T-helper 2 cell treated with Interferon-gamma antibody and Interleukin-4, amounts not matched to agents 5 μg/mL and 100 μg/mL, for 36 hours (primary cell): ENCODE measurements at regions not wholly inside any gene's neighbourhood (a gene's known extent, or its start where the extent isn't known, plus 50 kb on each side); places are given as distances from the start of the nearest gene placed in this dataset.

Experiments used
- DNase-seq: peaks from one replicate; pipeline ENCODE4 v3.0.0; 2021; ENCODE audit warnings: low spot score
- H3K27ac Mint-ChIP-seq: one replicate; pipeline ENCODE4 v1.8.0; 2021; ENCODE audit warnings: mild to moderate bottlenecking, mixed read lengths
- H3K27me3 Mint-ChIP-seq: one replicate; pipeline ENCODE4 v1.8.0; 2021; ENCODE audit warnings: low read depth, mixed read lengths
- H3K36me3 Mint-ChIP-seq: one replicate; pipeline ENCODE4 v1.8.0; 2021; ENCODE audit warnings: low read depth, mixed read lengths
- H3K4me1 Mint-ChIP-seq: one replicate; pipeline ENCODE4 v1.8.0; 2021; ENCODE audit warnings: low read depth, mixed read lengths
- H3K4me3 Mint-ChIP-seq: one replicate; pipeline ENCODE4 v1.8.0; 2022; ENCODE audit warnings: mild to moderate bottlenecking, moderate library complexity, mixed read lengths
- H3K9me3 Mint-ChIP-seq: one replicate; pipeline ENCODE4 v1.8.0; 2021; ENCODE audit warnings: mixed read lengths

- no peak for DNase-seq
- H3K27me3 Mint-ChIP-seq = no peaks in the 10 kb centered on the region
- H3K36me3 Mint-ChIP-seq = no peaks in the 10 kb centered on the region
Measured at GRCh38 chr2:4938206-4938605, 754.0 kb upstream of the SOX11 start.

DNA sequence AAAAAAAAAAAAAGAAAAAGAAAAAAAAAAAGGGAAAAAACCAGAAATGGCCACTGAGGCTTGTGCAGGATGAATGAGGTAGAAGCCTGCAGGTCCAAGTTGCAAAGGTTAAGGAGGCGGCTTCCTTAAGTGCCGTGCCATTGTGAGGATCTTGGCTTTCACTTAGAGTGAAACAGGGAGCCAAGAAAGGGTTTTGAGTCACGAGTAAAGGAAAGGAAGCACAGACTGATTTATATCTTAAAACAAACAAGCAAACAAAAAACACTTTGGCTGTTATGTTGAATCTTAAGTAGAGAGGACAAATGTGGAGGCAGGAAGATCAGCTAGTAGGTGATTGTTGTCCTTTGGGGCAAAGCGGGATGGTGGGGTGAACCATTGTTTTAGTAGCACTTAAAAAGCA, 749.7 kb upstream of the SOX11 start:
- H3K27ac Mint-ChIP-seq = no peak overlapping the region
- no peaks in the 10 kb centered on the region for H3K27me3 Mint-ChIP-seq
- peaks cover 26% of the 10 kb centered on the region for H3K9me3 Mint-ChIP-seq
- H3K36me3 Mint-ChIP-seq = no peaks in the 10 kb centered on the region
- no peaks in the 10 kb centered on the region for H3K4me1 Mint-ChIP-seq
- DNase-seq = no peak
- H3K4me3 Mint-ChIP-seq = no peak overlapping the region

More at GRCh38 chr2:4938206-4938605, 754.0 kb upstream of the SOX11 start:
- Mint-ChIP-seq H3K4me1 (no peaks in the 10 kb centered on the region), H3K4me3 (no peak overlapping the region), H3K27ac (no peak overlapping the region), H3K9me3 (peaks cover 45% of the 10 kb centered on the region)

DNA sequence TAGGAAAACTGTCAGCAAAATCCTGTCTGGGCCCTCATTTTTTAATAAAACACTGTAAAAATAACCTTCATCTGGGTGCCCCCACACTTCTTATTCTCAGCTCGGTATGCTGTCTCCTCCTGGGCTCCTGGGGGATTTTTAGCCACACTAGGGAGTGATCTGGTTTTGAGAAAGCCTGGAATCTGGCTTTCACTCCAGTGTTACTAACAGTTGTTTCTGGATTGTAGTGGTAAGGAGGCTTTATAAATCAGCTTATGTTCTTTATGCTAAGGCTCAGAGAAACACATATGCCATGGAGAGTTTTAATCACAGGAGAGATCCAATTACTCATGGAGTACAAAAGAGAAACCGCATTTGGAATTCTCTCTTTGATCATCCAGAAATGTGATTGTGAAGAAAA, 744.3 kb upstream of the SOX11 start:
- Mint-ChIP-seq H3K9me3 (peaks cover 5% of the 10 kb centered on the region), H3K27ac (no peak overlapping the region), H3K36me3 (no peaks in the 10 kb centered on the region), H3K27me3 (no peaks in the 10 kb centered on the region), H3K4me1 (no peaks in the 10 kb centered on the region), H3K4me3 (no peak overlapping the region)
- DNase-seq = no peak

DNA sequence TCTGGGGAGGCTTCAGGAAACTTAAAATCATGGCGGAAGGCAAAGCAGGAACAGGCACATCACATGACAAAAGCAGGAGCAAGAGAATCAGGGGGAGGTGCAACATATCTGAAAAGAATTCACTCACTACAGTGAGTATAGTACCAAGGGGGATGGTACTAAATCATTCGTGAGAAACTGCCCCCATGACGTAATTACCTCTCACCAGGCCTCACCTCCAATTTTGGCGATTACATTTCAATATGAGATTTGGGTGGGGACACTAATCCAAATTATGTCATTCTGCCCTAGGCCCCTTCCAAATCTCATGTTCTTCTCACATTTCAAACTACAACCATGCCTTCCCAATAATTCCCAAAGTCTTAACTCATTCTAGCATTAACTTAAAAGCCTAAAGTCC, 740.8 kb upstream of the SOX11 start:
- no peak overlapping the region for H3K4me3 Mint-ChIP-seq
- no peaks in the 10 kb centered on the region for H3K36me3 Mint-ChIP-seq
- no peak overlapping the region for H3K27ac Mint-ChIP-seq
- H3K4me1 Mint-ChIP-seq = no peaks in the 10 kb centered on the region
- peaks cover 9% of the 10 kb centered on the region for H3K9me3 Mint-ChIP-seq
- DNase-seq = no peak
- H3K27me3 Mint-ChIP-seq = no peaks in the 10 kb centered on the region

GRCh38 chr2:4959219-4959618, 733.0 kb upstream of the SOX11 start:
- Mint-ChIP-seq H3K27ac (no peak overlapping the region), H3K36me3 (no peaks in the 10 kb centered on the region), H3K4me3 (no peak overlapping the region), H3K27me3 (no peaks in the 10 kb centered on the region), H3K4me1 (no peaks in the 10 kb centered on the region), H3K9me3 (peaks cover 7% of the 10 kb centered on the region)
- DNase-seq = no peak

DNA sequence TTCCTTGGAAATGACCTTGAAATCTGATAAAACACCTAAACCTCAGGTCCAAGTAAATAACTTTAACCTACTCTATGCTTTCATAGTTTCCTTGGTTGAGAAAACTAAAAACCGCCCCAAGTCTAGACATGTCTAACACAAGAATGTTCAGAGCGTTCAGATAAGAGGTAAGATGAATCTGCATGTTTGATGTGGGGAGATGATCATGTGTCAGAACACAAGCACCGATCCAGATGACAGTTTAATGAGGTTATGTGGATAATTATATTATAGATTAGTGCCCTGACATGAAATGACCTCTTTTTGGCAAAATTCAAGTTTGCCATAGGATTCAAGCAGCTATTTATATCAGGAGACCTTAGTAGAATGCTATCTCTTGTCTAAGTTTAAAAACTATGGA, 729.8 kb upstream of the SOX11 start:
- Mint-ChIP-seq H3K9me3 (peaks cover 8% of the 10 kb centered on the region), H3K27ac (no peak overlapping the region), H3K27me3 (no peaks in the 10 kb centered on the region), H3K36me3 (no peaks in the 10 kb centered on the region), H3K4me1 (no peaks in the 10 kb centered on the region), H3K4me3 (no peak overlapping the region)
- DNase-seq = no peak

- Mint-ChIP-seq H3K4me1 (no peaks in the 10 kb centered on the region), H3K36me3 (no peaks in the 10 kb centered on the region), H3K27ac (no peak overlapping the region), H3K4me3 (no peak overlapping the region), H3K27me3 (no peaks in the 10 kb centered on the region), H3K9me3 (peaks cover 7% of the 10 kb centered on the region)
- DNase-seq = no peak
Measured at GRCh38 chr2:4963106-4963505, 729.1 kb upstream of the SOX11 start.

DNA sequence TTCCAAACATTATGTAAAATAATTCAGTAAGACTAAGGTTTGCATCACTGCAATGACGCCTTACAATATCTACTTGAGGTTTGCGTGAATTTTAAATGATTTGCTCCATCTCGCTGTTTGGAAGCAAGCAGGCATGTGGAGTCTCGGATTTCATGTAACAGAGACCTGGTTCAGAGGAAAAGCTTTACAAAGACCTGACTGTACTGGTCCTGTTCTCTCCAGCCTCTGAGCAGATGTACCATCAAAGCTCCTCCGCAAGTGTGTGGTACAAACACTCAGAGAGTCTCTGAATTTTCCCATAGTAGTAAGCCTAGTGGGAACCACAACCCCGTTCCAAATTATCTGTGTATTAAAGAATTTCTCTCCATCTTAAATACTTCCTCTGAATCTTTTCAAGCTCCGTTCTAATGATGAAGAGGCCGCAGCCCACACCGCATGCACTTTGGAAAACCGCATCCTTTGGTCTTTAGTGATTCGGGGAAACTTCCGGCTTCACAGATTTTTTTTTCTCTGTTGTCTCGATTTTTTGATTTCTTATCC, 728.1 kb upstream of the SOX11 start:
- peaks cover 14% of the 10 kb centered on the region for H3K9me3 Mint-ChIP-seq

GRCh38 chr2:4964579-4964978, 727.6 kb upstream of the SOX11 start:
- no peak overlapping the region for H3K27ac Mint-ChIP-seq
- H3K27me3 Mint-ChIP-seq = no peaks in the 10 kb centered on the region
- H3K36me3 Mint-ChIP-seq = no peaks in the 10 kb centered on the region
- H3K4me1 Mint-ChIP-seq = no peaks in the 10 kb centered on the region
- no peak overlapping the region for H3K4me3 Mint-ChIP-seq
- peaks cover 14% of the 10 kb centered on the region for H3K9me3 Mint-ChIP-seq
- DNase-seq = no peak

More for the DNA sequence above, 728.1 kb upstream of the SOX11 start:
- Mint-ChIP-seq H3K4me3 (no peak overlapping the region), H3K27me3 (no peaks in the 10 kb centered on the region), H3K4me1 (no peaks in the 10 kb centered on the region), H3K27ac (no peak overlapping the region), H3K36me3 (no peaks in the 10 kb centered on the region)
- DNase-seq = no peak

- H3K27me3 Mint-ChIP-seq = no peaks in the 10 kb centered on the region
- DNase-seq = no peak
- H3K4me1 Mint-ChIP-seq = no peaks in the 10 kb centered on the region
- H3K36me3 Mint-ChIP-seq = no peaks in the 10 kb centered on the region
- H3K9me3 Mint-ChIP-seq = peaks cover 18% of the 10 kb centered on the region
- H3K4me3 Mint-ChIP-seq = no peak overlapping the region
- no peak overlapping the region for H3K27ac Mint-ChIP-seq
Measured at GRCh38 chr2:4965556-4966320, 726.4 kb upstream of the SOX11 start.

GRCh38 chr2:4967206-4967605, 725.0 kb upstream of the SOX11 start:
- no peaks in the 10 kb centered on the region for H3K36me3 Mint-ChIP-seq
- no peaks in the 10 kb centered on the region for H3K4me1 Mint-ChIP-seq
- no peaks in the 10 kb centered on the region for H3K27me3 Mint-ChIP-seq
- peaks cover 18% of the 10 kb centered on the region for H3K9me3 Mint-ChIP-seq
- H3K27ac Mint-ChIP-seq = no peak overlapping the region
- no peak overlapping the region for H3K4me3 Mint-ChIP-seq
- no peak for DNase-seq

DNA sequence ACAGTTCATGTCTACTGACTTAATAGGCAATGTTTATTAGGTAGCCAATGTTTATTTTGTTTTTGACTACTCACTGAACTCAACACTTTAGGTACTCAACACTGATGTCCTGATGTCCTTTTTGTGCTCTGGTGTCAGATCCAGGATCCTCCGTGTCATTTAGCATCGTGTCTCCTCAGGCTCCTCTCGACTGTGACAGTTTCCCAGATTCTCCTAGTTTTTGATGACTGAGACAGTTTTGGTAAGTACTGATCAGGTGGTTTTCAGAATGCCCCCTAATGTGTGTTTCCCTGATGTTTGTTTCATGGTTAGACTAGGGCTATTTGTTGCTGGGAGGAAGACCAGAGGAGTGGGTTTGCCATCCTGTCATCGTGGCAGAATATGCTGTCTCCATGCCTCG, 719.7 kb upstream of the SOX11 start:
- H3K4me1 Mint-ChIP-seq = no peaks in the 10 kb centered on the region
- no peak for DNase-seq
- no peaks in the 10 kb centered on the region for H3K27me3 Mint-ChIP-seq
- no peaks in the 10 kb centered on the region for H3K36me3 Mint-ChIP-seq
- H3K4me3 Mint-ChIP-seq = no peak overlapping the region
- no peak overlapping the region for H3K27ac Mint-ChIP-seq
- peaks cover 12% of the 10 kb centered on the region for H3K9me3 Mint-ChIP-seq

DNA sequence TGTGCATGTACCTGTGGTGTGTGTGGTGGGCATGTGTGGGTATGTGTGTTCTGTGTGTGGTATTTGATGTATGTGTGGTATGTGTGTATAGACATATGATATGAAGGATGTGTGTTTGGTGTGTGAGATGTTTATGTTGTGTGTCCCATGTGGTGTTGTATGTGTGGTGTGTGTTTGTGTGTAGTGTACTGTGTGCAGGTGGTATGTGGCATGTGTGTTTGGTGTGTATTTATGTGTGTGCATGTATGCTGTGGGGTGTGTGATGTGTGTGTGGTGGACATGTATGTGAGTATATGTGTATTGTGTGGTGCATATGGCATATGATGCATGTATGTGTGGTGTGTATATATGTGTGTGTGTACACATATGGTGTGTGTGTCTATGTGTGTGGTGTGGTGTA, 718.8 kb upstream of the SOX11 start:
- Mint-ChIP-seq H3K4me1 (no peaks in the 10 kb centered on the region), H3K27ac (no peak overlapping the region), H3K4me3 (no peak overlapping the region), H3K36me3 (no peaks in the 10 kb centered on the region), H3K27me3 (no peaks in the 10 kb centered on the region), H3K9me3 (peaks cover 12% of the 10 kb centered on the region)
- DNase-seq = no peak

- Mint-ChIP-seq H3K36me3 (no peaks in the 10 kb centered on the region), H3K27me3 (no peaks in the 10 kb centered on the region), H3K9me3 (peaks cover 12% of the 10 kb centered on the region), H3K4me1 (no peaks in the 10 kb centered on the region), H3K27ac (no peak overlapping the region), H3K4me3 (no peak overlapping the region)
- no peak for DNase-seq
Measured at GRCh38 chr2:4973973-4974372, 718.2 kb upstream of the SOX11 start.

GRCh38 chr2:4976407-4976806, 715.8 kb upstream of the SOX11 start:
- H3K4me3 Mint-ChIP-seq = no peak overlapping the region
- no peak for DNase-seq
- no peaks in the 10 kb centered on the region for H3K4me1 Mint-ChIP-seq
- H3K27me3 Mint-ChIP-seq = no peaks in the 10 kb centered on the region
- peaks cover 21% of the 10 kb centered on the region for H3K9me3 Mint-ChIP-seq
- H3K36me3 Mint-ChIP-seq = no peaks in the 10 kb centered on the region
- H3K27ac Mint-ChIP-seq = no peak overlapping the region
